Fibroblast of lung (primary cell): ENCODE measurements at regions not wholly inside any gene's neighbourhood (a gene's known extent, or its start where the extent isn't known, plus 50 kb on each side); places are given as distances from the start of the nearest gene placed in this dataset.

Source experiments
- DNase-seq, 2 donors: peaks; one replicate each; pipeline versions ENCODE4 v3.0.0 to v3.0.0-alpha.2; 2010; ENCODE audit warnings: low read depth in 2 of 2
- H2AFZ ChIP-seq: 2 replicates; pipeline ENCODE4 v1.5.1; 2012; ENCODE audit warnings: low read length, control low read depth, inconsistent platforms
- H3K27ac ChIP-seq: 2 replicates; pipeline ENCODE4 v1.5.1; 2011; ENCODE audit warnings: low read length, control low read depth; ENCODE audit not compliant: insufficient read depth
- H3K27me3 ChIP-seq: 2 replicates; pipeline ENCODE4 v1.5.1; 2011; ENCODE audit warnings: mild to moderate bottlenecking, low read length; ENCODE audit not compliant: control insufficient read depth, insufficient read depth
- H3K36me3 ChIP-seq: 2 replicates; pipeline ENCODE4 v1.5.1; 2011; ENCODE audit warnings: low read length; ENCODE audit not compliant: control insufficient read depth, insufficient read depth
- H3K4me1 ChIP-seq: 2 replicates; pipeline ENCODE4 v1.5.1; 2011; ENCODE audit warnings: low read length; ENCODE audit not compliant: control insufficient read depth, insufficient read depth; ENCODE audit errors: extremely low read depth
- H3K4me2 ChIP-seq: 2 replicates; pipeline ENCODE4 v1.5.1; 2011; ENCODE audit warnings: low read length, control low read depth; ENCODE audit not compliant: insufficient read depth; ENCODE audit errors: extremely low read depth
- H3K4me3 ChIP-seq, 4 experiments: fragments of 200-600 bp in 1 of 4; sonication (generic) in 1 of 4; replicated peaks in 1 of 4; 2 replicates each; pipeline ENCODE4 v1.5.1; 2011 to 2016; ENCODE audit warnings: low read length in 4 of 4, low read depth in 3 of 4, mild to moderate bottlenecking in 3 of 4, control low read depth in 2 of 4, inconsistent platforms in 1 of 4, mixed read lengths in 1 of 4; ENCODE audit not compliant: insufficient read depth in 1 of 4; ENCODE audit errors: control extremely low read depth in 1 of 4
- H3K79me2 ChIP-seq: 2 replicates; pipeline ENCODE4 v1.5.1; 2012; ENCODE audit warnings: mild to moderate bottlenecking, low read length, inconsistent platforms; ENCODE audit not compliant: control insufficient read depth, insufficient read depth
- H3K9ac ChIP-seq: 2 replicates; pipeline ENCODE4 v1.5.1; 2011; ENCODE audit warnings: mild to moderate bottlenecking, low read length, control low read depth; ENCODE audit not compliant: insufficient read depth
- H3K9me3 ChIP-seq: 2 replicates; pipeline ENCODE4 v1.5.1; 2012; ENCODE audit warnings: low read depth, low read length; ENCODE audit not compliant: control insufficient read depth, insufficient read depth
- H4K20me1 ChIP-seq: 2 replicates; pipeline ENCODE4 v1.5.1; 2011; ENCODE audit warnings: low read length; ENCODE audit not compliant: control insufficient read depth, insufficient read depth; ENCODE audit errors: extremely low read depth
- EZH2 ChIP-seq: IDR thresholded peaks from 2 replicates; pipeline ENCODE4 v1.5.1; 2012; ENCODE audit warnings: low read length, control low read depth, mild to moderate bottlenecking; ENCODE audit errors: missing control alignments
- TF ChIP-seq, protein P1 (sequence below), 2 donors: IDR thresholded peaks in 1 of 2; conservative IDR thresholded peaks in 1 of 2; 1 replicate in 1 of 2; 2 replicates in 1 of 2; pipeline ENCODE4 v1.5.1; 2011 to 2012; ENCODE audit warnings: low read length in 2 of 2, control low read depth in 1 of 2, inconsistent platforms in 1 of 2, low read depth in 1 of 2, mild to moderate bottlenecking in 1 of 2

DNA sequence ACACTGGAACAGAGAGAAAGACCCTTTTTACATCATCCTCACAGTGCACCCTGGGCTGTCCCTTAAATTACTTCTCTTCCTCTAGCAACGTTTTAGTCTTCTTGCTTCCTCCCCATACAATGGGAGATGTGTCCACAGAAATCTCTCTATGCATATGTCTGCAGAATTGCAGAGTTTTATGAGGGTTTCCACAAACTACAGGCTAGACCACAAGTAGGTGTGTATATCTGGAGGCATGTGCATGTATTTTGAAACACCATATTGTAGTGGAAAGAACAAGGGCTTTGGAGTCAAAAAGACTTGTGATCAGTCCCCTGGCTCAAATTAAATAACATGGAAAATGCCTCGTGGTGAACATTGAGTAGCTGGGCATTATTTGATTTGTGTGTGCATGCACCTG is 121.3 kb upstream of the IPO9 start:
- no peak for DNase-seq

DNA sequence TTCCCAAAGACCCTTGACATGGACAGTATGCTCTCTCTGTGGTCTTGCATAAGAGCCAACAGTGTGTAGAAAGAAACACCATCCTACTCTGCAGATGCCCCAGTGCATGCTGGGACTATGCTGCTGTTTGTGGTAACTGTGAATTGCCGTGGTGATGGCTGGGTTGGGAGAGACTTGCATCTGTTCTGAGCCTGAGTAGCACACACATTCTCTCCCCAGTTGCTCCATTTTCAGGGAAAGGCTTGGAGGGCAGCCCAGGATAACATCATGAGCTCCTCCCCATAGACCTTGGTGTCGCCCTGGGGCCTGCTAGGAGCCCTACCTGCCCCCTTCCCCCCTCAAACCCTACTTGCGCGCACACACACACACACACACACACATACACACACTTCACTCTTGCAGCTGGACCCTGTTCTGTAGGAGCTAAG is 120.9 kb upstream of the IPO9 start:
- Histone ChIP-seq H3K9me3 (no peaks in the 10 kb centered on the region), H3K79me2 (peaks cover 92% of the 10 kb centered on the region), H3K4me3 (no peak overlapping the region), H3K27me3 (no peaks in the 10 kb centered on the region), H2AFZ (no peak overlapping the region), H4K20me1 (no peaks in the 10 kb centered on the region), H3K4me1 (peaks cover 65% of the 10 kb centered on the region), H3K4me2 (no peak overlapping the region), H3K27ac (peak overlapping the region; percentile 51), H3K9ac (peak overlapping the region; percentile 17), H3K36me3 (peaks cover 10% of the 10 kb centered on the region)
- DNase-seq: peak; percentile 73 to 86
- TF ChIP-seq, protein P1, sequence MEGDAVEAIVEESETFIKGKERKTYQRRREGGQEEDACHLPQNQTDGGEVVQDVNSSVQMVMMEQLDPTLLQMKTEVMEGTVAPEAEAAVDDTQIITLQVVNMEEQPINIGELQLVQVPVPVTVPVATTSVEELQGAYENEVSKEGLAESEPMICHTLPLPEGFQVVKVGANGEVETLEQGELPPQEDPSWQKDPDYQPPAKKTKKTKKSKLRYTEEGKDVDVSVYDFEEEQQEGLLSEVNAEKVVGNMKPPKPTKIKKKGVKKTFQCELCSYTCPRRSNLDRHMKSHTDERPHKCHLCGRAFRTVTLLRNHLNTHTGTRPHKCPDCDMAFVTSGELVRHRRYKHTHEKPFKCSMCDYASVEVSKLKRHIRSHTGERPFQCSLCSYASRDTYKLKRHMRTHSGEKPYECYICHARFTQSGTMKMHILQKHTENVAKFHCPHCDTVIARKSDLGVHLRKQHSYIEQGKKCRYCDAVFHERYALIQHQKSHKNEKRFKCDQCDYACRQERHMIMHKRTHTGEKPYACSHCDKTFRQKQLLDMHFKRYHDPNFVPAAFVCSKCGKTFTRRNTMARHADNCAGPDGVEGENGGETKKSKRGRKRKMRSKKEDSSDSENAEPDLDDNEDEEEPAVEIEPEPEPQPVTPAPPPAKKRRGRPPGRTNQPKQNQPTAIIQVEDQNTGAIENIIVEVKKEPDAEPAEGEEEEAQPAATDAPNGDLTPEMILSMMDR (conservative IDR thresholded peaks at IDR 0.05 in 1 of 2, IDR thresholded peaks at IDR 0.05 in 1 of 2; ENCODE audit: low read depth in 1 of 2, low read length in 2 of 2): no peak
- no peak for TF ChIP-seq EZH2

More for the DNA sequence above, 121.3 kb upstream of the IPO9 start:
- TF ChIP-seq, protein P1 (conservative IDR thresholded peaks at IDR 0.05 in 1 of 2, IDR thresholded peaks at IDR 0.05 in 1 of 2; ENCODE audit: low read depth in 1 of 2, low read length in 2 of 2): no peak
- no peak for TF ChIP-seq EZH2
- no peak overlapping the region for H2AFZ ChIP-seq
- H3K4me1 ChIP-seq: peaks cover 65% of the 10 kb centered on the region
- H3K27ac ChIP-seq: no peak overlapping the region
- H3K27me3 ChIP-seq: no peaks in the 10 kb centered on the region
- H3K79me2 ChIP-seq: peaks cover 94% of the 10 kb centered on the region
- peaks cover 8% of the 10 kb centered on the region for H3K36me3 ChIP-seq
- no peak overlapping the region for H3K4me2 ChIP-seq
- H4K20me1 ChIP-seq: no peaks in the 10 kb centered on the region
- H3K9me3 ChIP-seq: no peaks in the 10 kb centered on the region
- H3K4me3 ChIP-seq: no peak overlapping the region
- no peak overlapping the region for H3K9ac ChIP-seq

DNA sequence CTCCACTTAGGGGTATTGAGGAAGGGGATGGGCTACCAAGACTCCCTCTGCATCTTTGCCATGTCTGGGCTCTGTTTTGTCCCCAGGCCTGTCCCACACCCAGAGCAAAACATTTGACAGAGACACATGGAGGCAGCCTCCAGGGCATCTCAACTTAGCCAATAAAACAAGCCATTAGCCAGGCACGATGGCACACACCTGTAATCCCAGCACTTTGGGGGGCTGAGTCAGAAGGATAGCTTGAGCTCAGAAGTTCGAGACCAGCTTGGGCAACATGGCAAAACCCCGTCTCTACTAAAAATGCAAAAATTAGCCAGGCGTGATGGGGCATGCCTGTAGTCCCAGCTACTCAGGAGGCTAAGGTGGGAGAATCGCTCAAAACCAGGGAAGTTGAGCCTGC is 120.3 kb upstream of the IPO9 start:
- peaks cover 66% of the 10 kb centered on the region for H3K4me1 ChIP-seq
- DNase-seq: no peak
- H3K4me2 ChIP-seq: no peak overlapping the region
- H3K79me2 ChIP-seq: peaks cover 87% of the 10 kb centered on the region
- H4K20me1 ChIP-seq: no peaks in the 10 kb centered on the region
- H3K27ac ChIP-seq: peak overlapping the region; percentile 51
- no peaks in the 10 kb centered on the region for H3K27me3 ChIP-seq
- H2AFZ ChIP-seq: no peak overlapping the region
- no peak overlapping the region for H3K9ac ChIP-seq
- peaks cover 10% of the 10 kb centered on the region for H3K36me3 ChIP-seq
- no peak for TF ChIP-seq EZH2
- TF ChIP-seq, protein P1 (conservative IDR thresholded peaks at IDR 0.05 in 1 of 2, IDR thresholded peaks at IDR 0.05 in 1 of 2; ENCODE audit: low read depth in 1 of 2, low read length in 2 of 2): no peak
- no peak overlapping the region for H3K4me3 ChIP-seq
- H3K9me3 ChIP-seq: no peaks in the 10 kb centered on the region
